GM12874 (cell line): ENCODE measurements at regions not wholly inside any gene's neighbourhood (a gene's known extent, or its start where the extent isn't known, plus 50 kb on each side); places are given as distances from the start of the nearest gene placed in this dataset.

Source experiments
- CTCF ChIP-seq: IDR thresholded peaks from 2 replicates; pipeline ENCODE4 v1.5.1; 2011; ENCODE audit warnings: low read depth, mild to moderate bottlenecking, control low read depth, low read length, moderate library complexity; ENCODE audit not compliant: insufficient read depth

GRCh38 chr10:104574838-104575237 lies 66.3 kb upstream of the SORCS3 start:
- TF ChIP-seq CTCF = no peak

- TF ChIP-seq CTCF = no peak
Observed at GRCh38 chr10:104576611-104577010, 64.5 kb upstream of the SORCS3 start.

- no peak for TF ChIP-seq CTCF
Observed at GRCh38 chr10:104577163-104577562, 63.9 kb upstream of the SORCS3 start.

- TF ChIP-seq CTCF = no peak
Observed at GRCh38 chr10:104577861-104578521, 63.1 kb upstream of the SORCS3 start.

- TF ChIP-seq CTCF = no peak
Observed at GRCh38 chr10:104578671-104579070, 62.4 kb upstream of the SORCS3 start.

GRCh38 chr10:104579136-104579535 lies 62.0 kb upstream of the SORCS3 start:
- TF ChIP-seq CTCF = no peak

GRCh38 chr10:104580321-104580720 lies 60.8 kb upstream of the SORCS3 start:
- TF ChIP-seq CTCF = no peak
